ENCODE measurements at regions not wholly inside any gene's neighbourhood (a gene's known extent, or its start where the extent isn't known, plus 50 kb on each side); places are given as distances from the start of the nearest gene placed in this dataset.
"Not testable (repeated sequence)": the region's sequence is repeated elsewhere in the genome, so short reads cannot be mapped to it uniquely, and the experiment has no call there.

DNA sequence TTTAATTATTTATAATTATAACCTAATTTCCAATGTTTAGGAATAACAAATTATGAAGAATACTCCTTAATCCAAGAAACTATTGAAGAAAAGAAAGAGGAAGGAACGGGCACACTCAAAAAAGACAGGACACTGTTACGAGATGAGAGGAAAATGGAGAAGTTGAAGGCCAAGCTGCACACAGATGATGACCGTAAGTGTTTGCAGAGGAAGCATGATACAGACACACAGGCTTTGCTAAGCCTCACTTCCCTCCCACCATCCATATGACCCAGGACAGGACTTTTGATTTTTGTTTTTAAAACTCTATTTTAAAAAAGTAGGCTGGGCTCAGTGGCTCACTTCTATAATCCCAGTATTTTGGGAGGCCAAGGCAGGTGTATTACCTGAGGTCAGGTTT is 389.4 kb upstream of the TPM1 start:
- no peak for DNase-seq

DNA sequence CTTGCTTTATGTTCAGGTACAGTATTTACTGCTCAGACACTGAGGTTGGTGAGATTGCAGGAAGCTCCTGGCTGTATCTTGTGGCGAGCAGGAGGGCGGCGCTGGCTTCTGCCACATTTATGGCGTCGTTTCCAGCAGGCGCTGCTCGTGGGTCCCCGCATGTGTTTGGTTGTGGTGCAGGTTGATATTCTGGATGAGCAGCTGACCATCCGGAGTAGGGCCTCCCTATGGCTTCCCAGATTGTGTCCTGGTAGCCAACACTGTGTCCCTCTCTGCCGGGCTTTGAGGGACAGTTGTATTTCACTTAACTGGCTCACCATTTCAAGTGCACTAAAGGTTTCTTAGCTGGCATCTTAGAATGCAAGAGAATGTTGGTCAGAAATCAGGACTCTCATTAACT is 386.5 kb upstream of the TPM1 start:
- DNase-seq = no peak

DNA sequence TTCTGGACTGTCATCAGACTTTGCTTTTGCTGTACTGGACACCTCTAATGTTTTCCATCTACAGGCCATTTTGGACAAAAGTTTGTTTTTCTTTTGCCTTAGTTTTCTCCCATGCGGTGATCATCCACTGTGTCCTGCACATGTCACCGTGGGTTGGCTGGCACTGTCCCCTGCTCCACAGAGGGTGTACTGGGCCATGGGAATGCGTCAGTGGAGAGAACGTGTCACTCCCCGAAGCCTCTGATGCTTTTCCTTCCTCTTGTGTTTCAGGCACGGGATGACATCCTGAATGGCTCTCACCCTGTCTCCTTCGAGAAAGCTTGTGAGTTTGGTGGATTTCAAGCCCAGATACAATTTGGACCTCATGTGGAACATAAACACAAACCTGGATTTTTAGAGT is 385.0 kb upstream of the TPM1 start:
- DNase-seq = not testable (repeated sequence)

DNA sequence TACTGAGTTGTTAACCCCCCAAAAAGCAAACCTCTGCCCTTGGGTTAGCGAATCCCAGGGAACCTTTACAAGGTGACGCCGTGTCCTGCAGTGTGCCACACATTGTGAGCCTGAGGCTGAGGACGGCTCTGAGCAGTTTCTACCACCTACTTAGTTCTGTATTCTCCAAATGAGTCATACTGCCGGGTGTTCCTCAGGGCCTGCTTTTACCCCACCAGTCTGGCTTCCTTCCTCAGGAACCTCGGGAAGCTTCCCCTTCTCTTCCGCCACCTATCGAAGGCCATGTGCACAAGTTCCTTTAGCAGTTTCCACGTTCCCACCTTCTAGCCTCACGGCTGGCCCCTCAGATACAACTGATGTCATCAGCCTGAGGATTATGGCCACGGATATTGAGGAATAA is 384.0 kb upstream of the TPM1 start:
- DNase-seq = no peak

DNA sequence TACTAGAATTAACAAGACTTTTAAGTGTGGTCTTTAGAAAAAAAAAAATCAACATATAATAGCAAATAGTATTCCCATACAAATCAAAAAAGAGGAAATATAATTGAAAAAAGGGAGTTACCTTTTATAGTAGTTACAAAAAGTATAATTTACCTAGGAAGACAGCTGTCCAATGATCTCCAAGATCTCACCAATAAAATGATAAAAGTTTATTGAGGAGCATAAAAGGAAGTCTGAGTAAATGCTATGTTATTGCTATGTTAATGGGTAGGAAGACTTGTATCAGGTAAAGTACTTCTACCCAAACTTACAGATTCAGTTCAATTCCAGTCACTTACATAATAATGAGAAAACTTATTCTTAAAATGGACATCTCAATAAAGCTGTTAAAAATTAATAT is 379.0 kb upstream of the TPM1 start:
- DNase-seq = no peak

DNA sequence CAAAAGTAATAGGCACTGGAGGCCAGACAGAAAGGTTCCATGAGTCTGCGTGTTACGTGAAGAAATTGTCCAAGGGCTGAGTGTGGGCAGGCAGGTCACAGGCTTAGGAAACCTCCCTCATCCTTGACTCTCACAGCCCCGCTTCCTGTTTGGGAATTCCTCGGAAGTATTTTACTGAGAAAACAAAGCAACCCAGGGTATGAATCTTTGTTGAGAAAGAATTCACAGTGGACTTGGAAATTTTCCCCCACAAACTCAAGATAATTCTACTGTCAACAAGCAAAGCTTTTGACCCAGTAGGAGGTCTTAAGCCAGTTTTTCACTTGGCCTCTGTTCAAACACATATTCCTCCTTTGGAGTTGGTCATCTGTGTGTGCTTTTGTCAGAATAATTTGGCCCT is 377.1 kb upstream of the TPM1 start:
- no peak for DNase-seq

DNA sequence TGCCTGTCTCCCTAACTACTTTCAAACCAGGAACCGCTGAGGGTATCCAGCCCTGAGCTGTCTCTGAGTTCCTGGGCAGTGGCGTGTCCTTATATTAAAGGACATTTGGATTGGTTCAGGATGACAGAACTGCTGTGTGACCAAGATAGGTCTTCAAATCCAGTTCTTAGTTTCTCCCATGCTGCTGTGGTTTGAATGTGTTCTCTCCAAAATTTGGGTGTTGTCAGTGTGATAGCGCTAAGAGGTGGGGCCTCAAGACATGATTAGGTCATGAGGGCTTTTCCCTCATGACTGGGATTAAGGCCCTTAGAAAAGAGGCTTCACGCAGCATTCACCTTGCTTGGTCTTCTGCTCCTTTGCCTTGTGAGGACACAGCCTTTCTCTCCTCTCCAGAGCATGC is 376.5 kb upstream of the TPM1 start:
- DNase-seq = no peak

DNA sequence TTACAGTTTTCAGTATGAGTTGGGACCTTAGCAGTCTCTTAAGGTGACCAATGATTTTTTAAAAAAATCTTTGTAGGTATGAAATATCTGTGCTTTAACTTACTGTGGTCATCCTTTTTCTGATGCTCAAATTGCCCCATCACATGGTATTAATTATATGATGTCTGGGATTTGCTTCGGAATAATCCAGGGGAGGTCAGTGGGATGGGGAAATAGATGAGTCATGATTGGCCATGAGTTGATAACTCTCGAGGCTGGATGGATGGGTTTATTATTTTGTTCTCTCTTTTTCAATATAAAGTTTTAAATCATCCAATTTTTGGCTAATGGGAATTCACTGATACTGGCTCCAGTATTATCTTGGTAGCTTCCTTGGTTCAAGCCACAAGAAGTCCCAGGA is 370.3 kb upstream of the TPM1 start:
- no peak for DNase-seq

DNA sequence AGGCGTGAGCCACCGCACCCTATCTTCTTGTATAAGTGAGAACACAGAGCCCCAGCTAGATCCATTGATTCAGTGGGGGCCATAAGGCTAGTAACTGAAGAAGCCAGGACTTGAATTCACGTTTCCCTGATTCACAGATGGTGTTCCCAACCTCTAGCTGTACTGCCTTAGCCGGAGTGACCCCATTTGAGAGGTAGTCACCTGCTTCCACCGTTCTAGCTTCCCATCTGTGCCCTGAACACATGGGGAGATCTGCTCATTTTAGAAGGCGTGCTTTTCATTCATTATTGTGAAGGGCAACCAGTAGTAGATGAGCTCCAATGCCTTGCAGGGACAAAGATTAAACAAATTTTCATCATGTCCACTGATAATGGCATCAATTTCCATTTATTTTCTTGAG is 365.7 kb upstream of the TPM1 start:
- no peak for DNase-seq

DNA sequence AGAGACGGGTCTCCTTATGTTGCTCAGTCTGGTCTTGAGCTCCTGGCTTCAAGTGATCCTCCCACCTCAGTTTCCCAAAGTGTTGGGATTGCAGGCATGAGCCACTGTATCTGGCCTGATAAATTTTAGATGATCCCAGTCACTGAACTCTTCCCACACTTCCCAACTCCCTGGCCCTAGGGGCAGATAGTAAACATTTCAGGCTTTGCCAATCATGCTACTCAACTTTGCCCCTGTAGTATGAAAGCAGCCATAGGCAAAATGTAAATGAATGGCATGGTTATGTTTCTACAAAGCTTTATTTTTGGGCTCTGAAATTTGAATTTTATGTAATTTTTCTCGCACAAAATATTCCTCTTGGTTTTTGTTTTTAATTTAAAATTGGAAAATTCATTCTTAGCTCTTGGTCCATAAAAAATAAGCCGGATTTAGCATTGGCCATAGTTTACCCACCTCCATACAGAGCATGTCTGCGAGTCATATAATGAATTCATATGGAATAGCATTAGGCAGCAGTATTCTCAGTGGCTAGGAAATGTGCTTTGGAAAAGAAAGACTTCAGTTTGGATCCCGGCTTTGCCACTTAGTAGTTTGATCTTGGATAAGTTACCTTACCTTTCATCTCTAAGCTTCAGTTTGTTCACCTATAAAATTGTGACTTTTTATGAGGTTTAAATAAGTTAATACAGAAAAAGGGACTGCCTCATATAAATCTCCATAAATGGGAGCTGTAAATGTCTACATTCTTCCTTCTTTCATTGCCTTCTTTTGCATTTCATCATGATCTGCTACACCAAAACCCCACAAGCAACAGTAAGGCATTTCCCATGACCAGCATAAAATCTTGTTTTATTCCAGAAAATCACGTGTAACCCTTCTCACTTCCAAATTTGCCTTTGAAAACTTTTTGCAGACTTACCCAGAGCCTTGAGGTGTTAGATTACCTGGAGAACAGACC is 360.3 kb upstream of the TPM1 start:
- no peak for DNase-seq

DNA sequence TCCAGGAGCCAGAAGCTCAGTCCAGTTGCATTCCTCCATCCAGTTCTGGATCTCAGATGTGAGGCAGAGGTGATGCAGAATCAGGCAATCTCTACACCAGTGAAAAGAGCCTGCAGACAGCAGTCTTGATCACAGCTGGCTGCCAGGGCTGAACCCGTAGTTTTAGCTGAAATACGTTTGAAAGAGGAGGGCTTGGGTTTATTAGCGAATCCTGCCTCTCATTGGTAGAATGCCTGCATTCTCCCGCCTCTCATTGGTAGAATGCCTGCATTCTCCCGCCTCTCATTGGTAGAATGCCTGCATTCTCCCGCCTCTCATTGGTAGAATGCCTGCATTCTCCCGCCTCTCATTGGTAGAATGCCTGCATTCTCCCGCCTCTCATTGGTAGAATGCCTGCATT is 359.4 kb upstream of the TPM1 start:
- DNase-seq = not testable (repeated sequence)

DNA sequence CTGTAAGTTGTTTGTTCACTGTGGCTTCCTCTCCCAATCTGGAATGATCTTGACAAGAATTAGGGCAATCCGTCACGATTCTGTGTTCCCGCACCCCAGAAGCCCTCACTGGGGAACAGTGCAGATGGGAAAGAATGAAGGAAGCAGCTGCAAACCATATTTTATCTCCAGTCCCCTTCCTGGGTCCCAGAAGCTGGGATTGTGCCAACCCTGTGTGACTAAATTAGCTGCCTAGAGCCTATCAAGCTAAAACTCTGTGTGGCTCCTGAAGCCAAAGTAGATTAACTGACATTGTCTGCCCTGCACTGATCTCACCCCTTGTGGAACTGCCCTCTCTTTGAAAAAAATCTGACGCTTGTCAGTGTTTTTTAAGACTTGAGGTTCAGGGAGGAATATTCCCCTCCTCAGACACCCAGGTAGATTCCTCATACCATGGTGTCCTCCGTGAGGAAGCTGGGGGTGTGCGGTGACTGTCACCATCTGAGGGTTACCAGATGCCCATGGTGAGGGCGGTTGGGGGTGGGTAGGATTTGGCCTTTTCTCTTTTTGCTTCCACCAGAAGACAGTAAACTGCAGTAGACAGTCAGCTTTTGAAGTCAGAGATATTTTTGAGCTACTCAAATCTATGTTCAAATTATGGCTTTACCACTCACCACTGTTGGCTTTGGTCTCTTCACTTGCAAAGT is 358.3 kb upstream of the TPM1 start:
- no peak for DNase-seq

DNA sequence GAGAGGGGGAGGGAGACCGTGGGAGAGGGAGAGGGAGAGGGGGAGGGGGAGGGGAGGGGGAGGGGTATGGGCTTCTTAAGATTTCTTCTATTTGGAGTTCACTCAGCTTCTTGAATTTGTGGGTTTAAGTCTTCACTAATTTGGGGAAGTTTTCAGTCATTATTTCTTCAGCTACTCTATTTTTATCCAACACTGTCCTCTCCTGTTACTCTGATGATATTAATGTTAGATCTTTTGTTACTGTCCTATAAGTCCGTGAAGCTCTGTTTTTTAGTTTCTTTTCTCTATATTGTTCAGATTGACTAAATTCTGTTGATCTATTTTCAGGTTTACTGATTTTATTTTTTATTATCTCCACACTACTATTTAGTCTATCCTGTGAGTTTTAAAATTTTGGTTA is 351.5 kb upstream of the TPM1 start:
- DNase-seq = no peak

DNA sequence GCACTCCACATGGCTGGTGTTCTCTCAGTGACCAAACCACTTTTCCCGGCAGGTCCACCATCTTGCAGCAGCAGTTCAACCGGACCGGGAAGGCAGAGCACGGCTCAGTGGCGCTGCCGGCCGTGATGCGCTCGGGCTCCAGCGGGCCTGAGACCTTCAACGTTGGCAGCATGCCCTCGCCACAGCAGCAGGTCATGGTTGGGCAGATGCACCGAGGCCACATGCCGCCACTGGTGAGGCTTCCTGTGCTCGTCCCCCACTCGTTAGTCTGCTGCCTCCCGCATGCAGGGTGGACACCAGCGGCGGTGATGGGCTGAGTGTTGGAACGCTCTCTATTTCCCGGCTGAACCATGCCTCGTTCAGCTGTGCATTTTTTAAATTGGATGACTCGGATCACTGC is 344.9 kb upstream of the TPM1 start:
- DNase-seq = no peak

DNA sequence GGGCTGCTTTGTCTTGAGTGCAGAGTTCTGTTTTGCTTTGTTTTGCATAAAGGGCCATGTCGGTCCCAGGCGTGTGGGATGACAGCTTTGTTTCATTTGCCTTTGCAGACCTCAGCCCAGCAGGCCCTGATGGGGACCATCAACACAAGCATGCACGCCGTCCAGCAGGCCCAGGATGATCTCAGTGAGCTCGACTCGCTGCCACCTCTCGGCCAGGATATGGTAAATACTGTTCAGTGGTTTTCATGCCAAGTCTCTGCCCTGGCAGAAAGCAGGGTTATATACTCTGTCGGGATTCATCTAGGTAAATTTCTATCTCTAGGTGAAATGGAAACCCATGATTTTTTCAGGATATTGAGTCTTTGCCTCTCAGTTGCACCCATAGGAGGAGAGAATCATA is 343.9 kb upstream of the TPM1 start:
- DNase-seq = no peak

DNA sequence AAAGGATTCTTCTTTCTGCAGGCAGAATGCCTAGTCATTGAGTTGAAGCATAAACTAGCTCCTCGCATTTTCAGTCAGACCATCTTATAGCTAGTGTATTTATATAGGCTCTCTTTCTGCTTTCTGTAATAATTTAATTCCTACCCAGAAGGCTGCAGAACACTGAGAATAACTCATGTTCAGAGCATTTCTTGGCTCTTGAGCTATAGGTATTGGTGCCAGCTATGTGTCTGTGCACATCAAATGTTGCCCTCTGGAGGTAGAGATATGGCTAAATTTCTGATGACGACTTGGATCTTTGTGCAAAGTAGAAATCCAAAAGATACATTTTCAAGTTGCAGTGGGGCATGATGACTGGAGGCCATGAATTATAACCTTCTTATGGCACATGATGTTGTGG is 336.2 kb upstream of the TPM1 start:
- DNase-seq = no peak

DNA sequence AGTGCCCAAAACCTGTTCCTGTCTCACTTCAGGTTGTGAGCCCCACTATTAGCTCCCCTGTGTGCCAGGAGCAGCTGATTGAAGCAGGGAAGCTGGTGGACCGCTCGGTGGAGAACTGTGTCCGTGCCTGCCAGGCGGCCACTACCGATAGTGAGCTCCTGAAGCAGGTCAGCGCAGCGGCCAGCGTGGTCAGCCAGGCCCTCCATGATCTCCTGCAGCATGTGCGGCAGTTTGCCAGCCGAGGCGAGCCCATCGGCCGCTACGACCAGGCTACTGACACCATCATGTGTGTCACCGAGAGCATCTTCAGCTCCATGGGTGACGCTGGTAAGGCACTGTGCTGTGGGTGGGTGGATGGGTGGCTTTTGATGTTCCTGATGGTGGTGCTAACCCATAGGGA is 334.1 kb upstream of the TPM1 start:
- DNase-seq = no peak

DNA sequence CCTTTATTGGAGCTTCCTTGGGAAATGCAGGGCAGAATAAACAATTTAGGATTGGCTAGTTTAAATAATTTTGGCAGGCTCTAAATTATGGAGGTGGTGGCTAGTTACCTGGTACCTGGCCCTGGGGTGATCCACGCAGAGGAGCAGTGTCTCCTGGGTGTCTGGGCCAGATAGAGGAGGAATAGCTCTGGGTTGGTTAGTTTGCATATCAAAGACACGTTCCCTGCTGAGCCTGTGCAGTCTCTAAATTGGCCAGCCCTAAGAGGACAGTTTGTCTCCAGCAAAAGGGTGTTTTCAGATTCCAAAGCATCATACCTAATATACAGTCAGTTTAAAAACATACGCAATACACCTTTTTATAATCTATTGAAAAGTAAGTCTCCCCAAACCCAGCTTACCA is 333.3 kb upstream of the TPM1 start:
- no peak for DNase-seq

DNA sequence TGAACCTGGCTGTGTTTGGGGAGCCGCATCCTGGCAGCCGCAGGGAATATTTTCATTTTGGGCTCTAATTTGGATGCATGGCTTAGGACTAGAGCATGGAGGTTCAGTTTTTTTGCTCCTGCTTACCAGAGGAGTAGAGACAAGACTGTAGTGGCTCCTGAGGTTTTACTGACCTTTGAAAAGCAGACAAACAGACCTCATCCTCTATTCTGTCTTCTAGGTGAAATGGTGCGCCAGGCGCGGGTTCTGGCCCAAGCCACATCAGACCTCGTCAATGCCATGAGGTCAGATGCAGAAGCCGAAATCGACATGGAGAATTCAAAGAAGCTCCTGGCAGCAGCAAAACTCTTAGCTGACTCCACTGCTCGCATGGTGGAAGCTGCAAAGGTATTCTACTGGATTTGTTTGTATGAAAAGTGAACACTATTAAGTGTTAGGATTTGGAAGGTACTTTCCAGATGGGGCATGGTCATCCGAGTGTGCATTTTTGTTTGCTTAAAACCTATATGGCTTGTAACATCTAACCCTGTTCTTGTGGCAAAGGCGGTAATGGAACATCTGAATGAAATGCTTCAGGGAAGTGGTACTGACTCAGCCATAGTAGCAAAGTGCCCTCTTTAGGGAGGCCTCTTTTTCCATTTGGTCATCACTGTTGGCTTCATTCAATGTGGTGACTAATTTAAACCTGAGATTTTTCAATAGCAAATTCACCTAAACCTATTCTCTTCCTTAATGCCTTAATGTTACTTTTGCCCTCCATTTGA is 330.7 kb upstream of the TPM1 start:
- no peak for DNase-seq

DNA sequence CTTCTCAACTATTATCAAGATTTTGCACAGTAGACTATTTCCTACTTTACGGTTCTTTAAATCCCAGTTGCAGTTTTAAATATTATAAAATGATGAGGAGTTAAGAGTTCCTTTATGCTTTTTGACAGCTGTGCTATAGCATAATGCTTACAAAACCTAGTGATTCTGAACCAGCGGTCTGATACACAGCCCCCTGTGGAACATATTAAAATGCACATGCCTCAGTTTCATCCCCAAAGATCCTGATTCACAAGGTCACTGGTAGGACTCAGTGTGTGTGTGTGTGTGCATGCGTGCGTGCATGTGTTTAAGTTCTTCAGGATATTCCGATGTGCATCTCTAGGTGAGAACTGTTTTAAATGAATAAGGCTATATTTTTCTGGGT is 330.1 kb upstream of the TPM1 start:
- DNase-seq = no peak

DNA sequence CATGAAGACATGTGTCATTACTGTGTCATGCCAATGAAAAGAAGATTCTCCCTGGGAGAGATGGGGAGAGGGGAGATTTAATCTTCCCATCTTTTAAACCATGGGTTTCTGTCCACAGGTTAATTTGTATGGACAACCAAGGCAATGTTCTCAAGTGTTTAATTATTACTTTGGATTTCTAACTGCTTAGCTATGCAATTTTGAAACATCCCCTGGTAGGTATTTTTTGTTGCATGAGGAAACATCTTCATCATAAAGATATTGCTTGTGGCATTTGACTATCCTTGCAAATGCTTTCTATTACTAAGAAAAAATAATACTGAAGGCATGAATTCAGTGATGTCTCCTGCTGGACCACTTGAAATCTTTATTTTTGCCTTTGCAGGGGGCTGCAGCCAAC is 326.6 kb upstream of the TPM1 start:
- no peak for DNase-seq

DNA sequence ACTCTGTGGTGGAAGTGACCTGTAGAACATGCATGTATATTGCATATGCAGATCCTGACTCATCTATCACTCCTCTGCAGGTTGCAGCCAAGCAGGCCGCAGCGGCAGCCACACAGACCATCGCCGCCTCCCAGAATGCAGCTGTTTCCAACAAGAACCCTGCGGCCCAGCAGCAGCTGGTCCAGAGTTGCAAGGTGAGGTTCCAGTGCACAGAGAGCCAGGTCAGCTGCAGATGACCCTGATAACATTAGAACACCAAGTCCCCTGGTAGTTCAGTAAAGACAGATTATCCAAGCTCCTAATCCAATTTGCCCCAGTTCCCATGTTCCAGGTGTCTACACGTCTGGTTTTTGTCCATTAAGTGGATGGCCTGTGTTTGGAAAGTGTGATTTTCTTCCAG is 325.1 kb upstream of the TPM1 start:
- DNase-seq = no peak

DNA sequence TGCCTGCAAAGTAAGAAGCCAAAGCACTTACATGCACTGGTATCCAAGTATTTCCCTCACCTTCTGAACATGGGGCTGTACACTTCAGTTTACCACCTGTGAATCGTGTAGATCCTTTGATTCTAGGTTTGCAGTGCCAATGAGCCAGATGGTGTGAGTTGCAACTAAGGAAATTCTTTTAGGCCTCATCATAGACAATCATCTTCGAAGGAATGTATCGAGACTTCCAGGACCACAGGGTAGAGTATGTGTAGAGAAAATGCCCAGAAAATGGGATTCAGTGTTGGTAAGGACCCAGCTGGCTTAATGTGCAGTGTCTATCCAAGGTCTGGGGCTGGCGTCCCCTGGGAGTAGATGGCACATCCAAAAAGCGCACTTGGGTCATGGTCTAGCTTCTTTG is 323.2 kb upstream of the TPM1 start:
- no peak for DNase-seq

DNA sequence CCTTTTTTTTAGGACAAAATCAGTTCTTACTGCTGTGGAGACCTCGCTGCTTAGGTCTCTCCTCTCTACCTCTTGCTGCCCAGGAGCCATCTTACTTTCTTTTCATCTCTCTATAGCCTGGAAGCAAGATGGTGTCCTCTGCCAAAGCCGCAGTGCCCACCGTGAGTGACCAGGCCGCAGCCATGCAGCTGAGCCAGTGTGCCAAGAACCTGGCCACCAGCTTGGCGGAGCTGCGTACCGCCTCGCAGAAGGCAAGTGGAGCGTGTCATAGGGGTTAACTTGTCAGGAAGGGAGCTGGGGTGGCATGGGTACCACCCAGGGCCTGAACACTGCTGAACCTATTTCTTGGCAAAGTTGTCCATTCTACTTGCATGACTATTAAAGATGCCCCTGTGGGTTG is 320.3 kb upstream of the TPM1 start:
- DNase-seq = no peak
